Activated T-cell treated with anti-CD3 and anti-CD28 coated beads, Interleukin-2, amount 50 U/mL, for 4 hours (primary cell): ENCODE measurements at regions not wholly inside any gene's neighbourhood (a gene's known extent, or its start where the extent isn't known, plus 50 kb on each side); places are given as distances from the start of the nearest gene placed in this dataset.
"Not testable (repeated sequence)": the region's sequence is repeated elsewhere in the genome, so short reads cannot be mapped to it uniquely, and the experiment has no call there.

Source experiments
- ATAC-seq, 2 donors: fragments of 200-7000 bp; cut with Tn5 transposase; one replicate each; pipeline ENCODE4 v1.10.0; 2021
- DNase-seq: peaks from one replicate; pipeline ENCODE4 v3.0.0-alpha.2; 2020
- H3K27me3 Mint-ChIP-seq: one replicate; pipeline ENCODE4 v1.8.0; 2021; ENCODE audit warnings: low read depth, mixed read lengths
- H3K36me3 Mint-ChIP-seq: one replicate; pipeline ENCODE4 v1.8.0; 2022; ENCODE audit warnings: mixed read lengths; ENCODE audit not compliant: insufficient read depth
- H3K4me1 Mint-ChIP-seq: one replicate; pipeline ENCODE4 v1.8.0; 2021; ENCODE audit warnings: low read depth, mixed read lengths
- H3K4me3 Mint-ChIP-seq: one replicate; pipeline ENCODE4 v1.8.0; 2021; ENCODE audit warnings: mild to moderate bottlenecking, moderate library complexity, mixed read lengths
- H3K9me3 Mint-ChIP-seq: one replicate; pipeline ENCODE4 v1.8.0; 2021; ENCODE audit warnings: mixed read lengths

- not testable (repeated sequence) for H3K27me3 Mint-ChIP-seq, ATAC-seq, H3K36me3 Mint-ChIP-seq, H3K4me3 Mint-ChIP-seq, DNase-seq, H3K9me3 Mint-ChIP-seq
- peaks cover 55% of the 10 kb centered on the region for H3K4me1 Mint-ChIP-seq
Observed at GRCh38 chr10:30706189-30706588, 76.6 kb upstream of the LYZL2 start.

- no peak for ATAC-seq
- Mint-ChIP-seq H3K9me3 (no peaks in the 10 kb centered on the region), H3K4me1 (peaks cover 57% of the 10 kb centered on the region), H3K27me3 (no peaks in the 10 kb centered on the region), H3K36me3 (no peaks in the 10 kb centered on the region), H3K4me3 (peak overlapping the region; percentile 80)
- DNase-seq = no peak
Observed at GRCh38 chr10:30705625-30706149, 76.1 kb upstream of the LYZL2 start.

GRCh38 chr10:30705101-30705624 is 75.6 kb upstream of the LYZL2 start:
- Mint-ChIP-seq H3K4me1 (peaks cover 62% of the 10 kb centered on the region), H3K27me3 (no peaks in the 10 kb centered on the region), H3K36me3 (no peaks in the 10 kb centered on the region), H3K4me3 (peak overlapping the region; percentile 80), H3K9me3 (no peaks in the 10 kb centered on the region)
- DNase-seq (no peak), ATAC-seq (peak; percentile 27 to 32)

- H3K9me3 Mint-ChIP-seq, H3K27me3 Mint-ChIP-seq, H3K36me3 Mint-ChIP-seq: not testable (repeated sequence)
- DNase-seq (peak; percentile 27), ATAC-seq (peak; percentile 13 to 14)
- H3K4me1 Mint-ChIP-seq = peaks cover 67% of the 10 kb centered on the region
- H3K4me3 Mint-ChIP-seq = peak overlapping the region; percentile 80
Observed at GRCh38 chr10:30704601-30705100, 75.1 kb upstream of the LYZL2 start.

GRCh38 chr10:30704026-30704600 is 74.6 kb upstream of the LYZL2 start:
- ATAC-seq (no peak), DNase-seq (no peak)
- no peaks in the 10 kb centered on the region for H3K9me3 Mint-ChIP-seq
- peak overlapping the region; percentile 80 for H3K4me3 Mint-ChIP-seq
- H3K4me1 Mint-ChIP-seq = peaks cover 70% of the 10 kb centered on the region
- no peaks in the 10 kb centered on the region for H3K36me3 Mint-ChIP-seq
- no peaks in the 10 kb centered on the region for H3K27me3 Mint-ChIP-seq

- Mint-ChIP-seq H3K4me3 (peak overlapping the region; percentile 80), H3K4me1 (peaks cover 75% of the 10 kb centered on the region)
- DNase-seq, H3K27me3 Mint-ChIP-seq, H3K9me3 Mint-ChIP-seq, ATAC-seq, H3K36me3 Mint-ChIP-seq: not testable (repeated sequence)
Observed at GRCh38 chr10:30703446-30703845, 73.9 kb upstream of the LYZL2 start.

- ATAC-seq (no peak), DNase-seq (no peak)
- Mint-ChIP-seq H3K4me3 (peak overlapping the region; percentile 63), H3K27me3 (no peaks in the 10 kb centered on the region), H3K9me3 (no peaks in the 10 kb centered on the region), H3K36me3 (no peaks in the 10 kb centered on the region), H3K4me1 (peaks cover 80% of the 10 kb centered on the region)
Observed at GRCh38 chr10:30702860-30703259, 73.3 kb upstream of the LYZL2 start.

GRCh38 chr10:30701451-30702173 is 72.1 kb upstream of the LYZL2 start:
- H3K36me3 Mint-ChIP-seq = no peaks in the 10 kb centered on the region

GRCh38 chr10:30697806-30698205 is 68.3 kb upstream of the LYZL2 start:
- Mint-ChIP-seq H3K27me3 (peaks cover 2% of the 10 kb centered on the region), H3K4me1 (peaks cover 77% of the 10 kb centered on the region), H3K4me3 (no peak overlapping the region), H3K36me3 (no peaks in the 10 kb centered on the region), H3K9me3 (no peaks in the 10 kb centered on the region)
- no peak for DNase-seq
- ATAC-seq = no peak

More at GRCh38 chr10:30701451-30702173, 72.1 kb upstream of the LYZL2 start:
- Mint-ChIP-seq H3K27me3 (no peaks in the 10 kb centered on the region), H3K4me3 (peak overlapping the region; percentile 67), H3K4me1 (peaks cover 88% of the 10 kb centered on the region), H3K9me3 (no peaks in the 10 kb centered on the region)
- peak; percentile 81 for ATAC-seq
- peak; percentile 53 for DNase-seq

GRCh38 chr10:30697221-30697620 is 67.7 kb upstream of the LYZL2 start:
- H3K4me1 Mint-ChIP-seq = peaks cover 71% of the 10 kb centered on the region
- not testable (repeated sequence) for H3K9me3 Mint-ChIP-seq, DNase-seq, H3K36me3 Mint-ChIP-seq, H3K27me3 Mint-ChIP-seq, ATAC-seq, H3K4me3 Mint-ChIP-seq

GRCh38 chr10:30696416-30697185 is 67.0 kb upstream of the LYZL2 start:
- not testable (repeated sequence) for H3K27me3 Mint-ChIP-seq, H3K36me3 Mint-ChIP-seq, H3K9me3 Mint-ChIP-seq, H3K4me3 Mint-ChIP-seq, ATAC-seq, DNase-seq
- peaks cover 67% of the 10 kb centered on the region for H3K4me1 Mint-ChIP-seq

- DNase-seq = peak; percentile 74
- Mint-ChIP-seq H3K4me3 (peak overlapping the region; percentile 63), H3K4me1 (peaks cover 60% of the 10 kb centered on the region)
- H3K9me3 Mint-ChIP-seq, H3K36me3 Mint-ChIP-seq, H3K27me3 Mint-ChIP-seq: not testable (repeated sequence)
- ATAC-seq = peak; percentile 89 to 90
Observed at GRCh38 chr10:30695481-30696236, 66.1 kb upstream of the LYZL2 start.

GRCh38 chr10:30694518-30695228 is 65.1 kb upstream of the LYZL2 start:
- Mint-ChIP-seq H3K4me3 (peak overlapping the region; percentile 27), H3K9me3 (no peaks in the 10 kb centered on the region), H3K4me1 (peaks cover 51% of the 10 kb centered on the region), H3K36me3 (no peaks in the 10 kb centered on the region), H3K27me3 (peaks cover 2% of the 10 kb centered on the region)
- no peak for DNase-seq
- peak; percentile 12 to 17 for ATAC-seq
